A673 (cell line): ENCODE measurements at regions not wholly inside any gene's neighbourhood (a gene's known extent, or its start where the extent isn't known, plus 50 kb on each side); places are given as distances from the start of the nearest gene placed in this dataset.

Experiments used
- BruUV-seq: library from RNA; stranded (reverse); fragments of 400-500 nt; replicated peaks from 2 replicates; lab custom pipeline; 2021; lab: Mats Ljungman, UMichigan
- CTCF ChIA-PET: fragments of 300-600 bp; sonication (Branson Sonifier 250); formaldehyde crosslinking; loops from one replicate; lab custom pipeline; 2022; ENCODE audit warnings: antibody characterized with exemption; lab: Charles Lee
- POLR2A ChIA-PET: fragments of 300-600 bp; sonication (Branson Sonifier 250); formaldehyde crosslinking; loops from one replicate; lab custom pipeline; 2022; ENCODE audit warnings: antibody characterized with exemption; ENCODE audit not compliant: low non-redundant PET; lab: Charles Lee
- DNase-seq: peaks from one replicate; pipeline ENCODE4 v3.0.0-alpha.2; 2015; ENCODE audit warnings: low spot score
- H3K27ac ChIP-seq: fragments of 200-600 bp; sonication (generic); 2 replicates; pipeline ENCODE4 v1.5.1; 2016; ENCODE audit warnings: mixed run types, low read depth, mild to moderate bottlenecking, mixed read lengths, antibody characterized with exemption, low read length; ENCODE audit not compliant: poor library complexity, severe bottlenecking
- H3K27me3 ChIP-seq: fragments of 200-600 bp; sonication (generic); replicated peaks from 2 replicates; pipeline ENCODE4 v1.6.1; 2017; ENCODE audit warnings: mixed run types, low read depth, mild to moderate bottlenecking, mixed read lengths, antibody characterized with exemption, low read length; ENCODE audit not compliant: insufficient read depth, poor library complexity
- H3K36me3 ChIP-seq: fragments of 200-600 bp; sonication (generic); 2 replicates; pipeline ENCODE4 v1.6.1; 2016; ENCODE audit warnings: mixed run types, mild to moderate bottlenecking, mixed read lengths, antibody characterized with exemption, low read length; ENCODE audit not compliant: insufficient read depth, poor library complexity, severe bottlenecking
- H3K4me1 ChIP-seq: fragments of 200-600 bp; sonication (generic); 2 replicates; pipeline ENCODE4 v1.6.1; 2017; ENCODE audit warnings: mixed run types, mild to moderate bottlenecking, mixed read lengths, antibody characterized with exemption, low read length; ENCODE audit not compliant: insufficient read depth, poor library complexity, severe bottlenecking
- H3K4me3 ChIP-seq: fragments of 200-600 bp; sonication (generic); 2 replicates; pipeline ENCODE4 v1.5.1; 2016; ENCODE audit warnings: low read depth, mixed run types, mild to moderate bottlenecking, mixed read lengths, low read length; ENCODE audit not compliant: poor library complexity, severe bottlenecking
- H3K9me3 ChIP-seq: fragments of 200-600 bp; sonication (generic); 2 replicates; pipeline ENCODE4 v1.6.1; 2016; ENCODE audit warnings: mixed run types, low read depth, mild to moderate bottlenecking, mixed read lengths, antibody characterized with exemption, low read length; ENCODE audit not compliant: poor library complexity, severe bottlenecking
- CTCF ChIP-seq: fragments of 300-800, 200-600 bp; sonication (generic); conservative IDR thresholded peaks from 2 replicates; pipeline ENCODE4 v1.5.1; 2017; ENCODE audit warnings: low read depth, mild to moderate bottlenecking, antibody characterized with exemption, low read length, moderate library complexity, mixed read lengths
- EZH2 ChIP-seq: fragments of 200-600 bp; sonication (generic); IDR thresholded peaks from 2 replicates; pipeline ENCODE4 v1.6.1; 2017; ENCODE audit warnings: borderline replicate concordance, low read depth, mild to moderate bottlenecking, mixed read lengths, antibody characterized with exemption, low read length; ENCODE audit not compliant: poor library complexity, severe bottlenecking
- intact Hi-C: fragments of 100-400 bp; cut with micrococcal nuclease; formaldehyde crosslinking; loops from one replicate; pipeline ENCODE4 v1.10.0; 2022; ENCODE audit not compliant: unreplicated experiment

GRCh38 chr7:38060637-38061036, 117.4 kb upstream of the STARD3NL start:
- H3K27ac ChIP-seq = no peak overlapping the region
- no peaks in the 10 kb centered on the region for H3K27me3 ChIP-seq
- POLR2A ChIA-PET = interaction anchor here (0.6 kb wide), 1 partner anchor 220 kb away, joined by 3 read pairs; no protein-coding TSS in a partner anchor
- intact Hi-C loops = no loop called here
- H3K36me3 ChIP-seq = no peaks in the 10 kb centered on the region
- DNase-seq = no peak
- H3K4me1 ChIP-seq = no peaks in the 10 kb centered on the region
- no TSS peak for BruUV-seq
- H3K9me3 ChIP-seq = no peaks in the 10 kb centered on the region
- CTCF ChIA-PET = no interaction called here
- TF ChIP-seq EZH2 = no peak
- no peak for TF ChIP-seq CTCF
- H3K4me3 ChIP-seq = no peak overlapping the region

GRCh38 chr7:38066391-38066790, 111.7 kb upstream of the STARD3NL start:
- Histone ChIP-seq H3K4me3 (no peak overlapping the region), H3K4me1 (no peaks in the 10 kb centered on the region), H3K9me3 (no peaks in the 10 kb centered on the region), H3K27me3 (no peaks in the 10 kb centered on the region), H3K27ac (no peak overlapping the region), H3K36me3 (no peaks in the 10 kb centered on the region)
- intact Hi-C loops = no loop called here
- no peak for DNase-seq
- ChIA-PET CTCF (no interaction called here), POLR2A (no interaction called here)
- TF ChIP-seq EZH2 (no peak), CTCF (no peak)
- BruUV-seq = no TSS peak

- no peak overlapping the region for H3K4me3 ChIP-seq
- BruUV-seq = no TSS peak
- POLR2A ChIA-PET = no interaction called here
- no peaks in the 10 kb centered on the region for H3K9me3 ChIP-seq
- CTCF ChIA-PET = no interaction called here
- no peaks in the 10 kb centered on the region for H3K4me1 ChIP-seq
- no peaks in the 10 kb centered on the region for H3K36me3 ChIP-seq
- H3K27me3 ChIP-seq = no peaks in the 10 kb centered on the region
- intact Hi-C loops = no loop called here
- no peak for TF ChIP-seq EZH2
- no peak for TF ChIP-seq CTCF
- DNase-seq = no peak
- no peak overlapping the region for H3K27ac ChIP-seq
Measured at GRCh38 chr7:38068461-38068860, 109.6 kb upstream of the STARD3NL start.
